SU-DHL-6 (cell line): ENCODE measurements at regions not wholly inside any gene's neighbourhood (a gene's known extent, or its start where the extent isn't known, plus 50 kb on each side); places are given as distances from the start of the nearest gene placed in this dataset.

ENCODE experiments used
- EZH2phosphoT487 ChIP-seq: fragments of 200-600 bp; sonication (generic), shearing (Covaris generic); conservative IDR thresholded peaks from 2 replicates; pipeline ENCODE4 v1.6.1; 2018; ENCODE audit warnings: mild to moderate bottlenecking, antibody characterized with exemption, low read length, moderate library complexity, mixed read lengths
- TF ChIP-seq, protein P1 (sequence below): fragments of 200-600 bp; sonication (generic); IDR thresholded peaks from one replicate; pipeline ENCODE4 v1.5.1; 2017; ENCODE audit warnings: antibody characterized with exemption, mild to moderate bottlenecking, low read length, moderate library complexity; ENCODE audit not compliant: insufficient read depth, poor library complexity, severe bottlenecking

DNA sequence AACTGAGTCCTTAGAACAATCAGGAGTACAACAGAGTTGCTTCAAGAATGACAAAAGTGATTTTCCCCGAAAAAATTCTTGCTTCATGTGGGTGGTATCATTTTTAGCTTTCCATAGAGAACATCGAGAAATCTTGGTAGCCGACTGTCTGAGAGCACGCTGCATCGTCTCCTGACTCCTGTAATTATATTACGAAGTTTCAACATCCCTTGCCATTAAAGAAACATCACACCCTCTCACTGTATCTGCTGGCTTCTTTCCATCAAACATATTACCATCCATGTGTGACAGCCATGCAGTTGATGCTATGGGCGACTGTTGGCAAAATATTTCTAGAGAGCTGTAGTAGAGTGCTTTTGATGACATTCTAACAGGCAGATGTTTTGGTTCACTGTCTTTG is 311.2 kb downstream of the CMPK2 start:
- TF ChIP-seq, protein P1, sequence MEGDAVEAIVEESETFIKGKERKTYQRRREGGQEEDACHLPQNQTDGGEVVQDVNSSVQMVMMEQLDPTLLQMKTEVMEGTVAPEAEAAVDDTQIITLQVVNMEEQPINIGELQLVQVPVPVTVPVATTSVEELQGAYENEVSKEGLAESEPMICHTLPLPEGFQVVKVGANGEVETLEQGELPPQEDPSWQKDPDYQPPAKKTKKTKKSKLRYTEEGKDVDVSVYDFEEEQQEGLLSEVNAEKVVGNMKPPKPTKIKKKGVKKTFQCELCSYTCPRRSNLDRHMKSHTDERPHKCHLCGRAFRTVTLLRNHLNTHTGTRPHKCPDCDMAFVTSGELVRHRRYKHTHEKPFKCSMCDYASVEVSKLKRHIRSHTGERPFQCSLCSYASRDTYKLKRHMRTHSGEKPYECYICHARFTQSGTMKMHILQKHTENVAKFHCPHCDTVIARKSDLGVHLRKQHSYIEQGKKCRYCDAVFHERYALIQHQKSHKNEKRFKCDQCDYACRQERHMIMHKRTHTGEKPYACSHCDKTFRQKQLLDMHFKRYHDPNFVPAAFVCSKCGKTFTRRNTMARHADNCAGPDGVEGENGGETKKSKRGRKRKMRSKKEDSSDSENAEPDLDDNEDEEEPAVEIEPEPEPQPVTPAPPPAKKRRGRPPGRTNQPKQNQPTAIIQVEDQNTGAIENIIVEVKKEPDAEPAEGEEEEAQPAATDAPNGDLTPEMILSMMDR: no peak
- TF ChIP-seq EZH2phosphoT487: no peak
